A673 (cell line): ENCODE measurements at regions not wholly inside any gene's neighbourhood (a gene's known extent, or its start where the extent isn't known, plus 50 kb on each side); places are given as distances from the start of the nearest gene placed in this dataset.

Source experiments
- BruUV-seq: library from RNA; stranded (reverse); fragments of 400-500 nt; replicated peaks from 2 replicates; lab custom pipeline; 2021; lab: Mats Ljungman, UMichigan
- CTCF ChIA-PET: fragments of 300-600 bp; sonication (Branson Sonifier 250); formaldehyde crosslinking; loops from one replicate; lab custom pipeline; 2022; ENCODE audit warnings: antibody characterized with exemption; lab: Charles Lee
- POLR2A ChIA-PET: fragments of 300-600 bp; sonication (Branson Sonifier 250); formaldehyde crosslinking; loops from one replicate; lab custom pipeline; 2022; ENCODE audit warnings: antibody characterized with exemption; ENCODE audit not compliant: low non-redundant PET; lab: Charles Lee
- DNase-seq: peaks from one replicate; pipeline ENCODE4 v3.0.0-alpha.2; 2015; ENCODE audit warnings: low spot score
- H3K27ac ChIP-seq: fragments of 200-600 bp; sonication (generic); 2 replicates; pipeline ENCODE4 v1.5.1; 2016; ENCODE audit warnings: mixed run types, low read depth, mild to moderate bottlenecking, mixed read lengths, antibody characterized with exemption, low read length; ENCODE audit not compliant: poor library complexity, severe bottlenecking
- H3K27me3 ChIP-seq: fragments of 200-600 bp; sonication (generic); replicated peaks from 2 replicates; pipeline ENCODE4 v1.6.1; 2017; ENCODE audit warnings: mixed run types, low read depth, mild to moderate bottlenecking, mixed read lengths, antibody characterized with exemption, low read length; ENCODE audit not compliant: insufficient read depth, poor library complexity
- H3K36me3 ChIP-seq: fragments of 200-600 bp; sonication (generic); 2 replicates; pipeline ENCODE4 v1.6.1; 2016; ENCODE audit warnings: mixed run types, mild to moderate bottlenecking, mixed read lengths, antibody characterized with exemption, low read length; ENCODE audit not compliant: insufficient read depth, poor library complexity, severe bottlenecking
- H3K4me1 ChIP-seq: fragments of 200-600 bp; sonication (generic); 2 replicates; pipeline ENCODE4 v1.6.1; 2017; ENCODE audit warnings: mixed run types, mild to moderate bottlenecking, mixed read lengths, antibody characterized with exemption, low read length; ENCODE audit not compliant: insufficient read depth, poor library complexity, severe bottlenecking
- H3K4me3 ChIP-seq: fragments of 200-600 bp; sonication (generic); 2 replicates; pipeline ENCODE4 v1.5.1; 2016; ENCODE audit warnings: low read depth, mixed run types, mild to moderate bottlenecking, mixed read lengths, low read length; ENCODE audit not compliant: poor library complexity, severe bottlenecking
- H3K9me3 ChIP-seq: fragments of 200-600 bp; sonication (generic); 2 replicates; pipeline ENCODE4 v1.6.1; 2016; ENCODE audit warnings: mixed run types, low read depth, mild to moderate bottlenecking, mixed read lengths, antibody characterized with exemption, low read length; ENCODE audit not compliant: poor library complexity, severe bottlenecking
- CTCF ChIP-seq: fragments of 300-800, 200-600 bp; sonication (generic); conservative IDR thresholded peaks from 2 replicates; pipeline ENCODE4 v1.5.1; 2017; ENCODE audit warnings: low read depth, mild to moderate bottlenecking, antibody characterized with exemption, low read length, moderate library complexity, mixed read lengths
- EZH2 ChIP-seq: fragments of 200-600 bp; sonication (generic); IDR thresholded peaks from 2 replicates; pipeline ENCODE4 v1.6.1; 2017; ENCODE audit warnings: borderline replicate concordance, low read depth, mild to moderate bottlenecking, mixed read lengths, antibody characterized with exemption, low read length; ENCODE audit not compliant: poor library complexity, severe bottlenecking
- intact Hi-C: fragments of 100-400 bp; cut with micrococcal nuclease; formaldehyde crosslinking; loops from one replicate; pipeline ENCODE4 v1.10.0; 2022; ENCODE audit not compliant: unreplicated experiment

- no peaks in the 10 kb centered on the region for H3K9me3 ChIP-seq
- DNase-seq, result no peak
- BruUV-seq, result no TSS peak
- H3K27me3 ChIP-seq, result no peaks in the 10 kb centered on the region
- CTCF ChIA-PET, result no interaction called here
- H3K4me1 ChIP-seq, result no peaks in the 10 kb centered on the region
- intact Hi-C loops, result no loop called here
- H3K36me3 ChIP-seq, result no peaks in the 10 kb centered on the region
- POLR2A ChIA-PET, result no interaction called here
- H3K4me3 ChIP-seq, result no peak overlapping the region
- H3K27ac ChIP-seq, result no peak overlapping the region
- no peak for TF ChIP-seq EZH2
- no peak for TF ChIP-seq CTCF
These were observed 140.9 kb upstream of the SPEF2 start for GRCh38 chr5:35476797-35477196.

- no TSS peak for BruUV-seq
- no peak overlapping the region for H3K4me3 ChIP-seq
- intact Hi-C loops, result no loop called here
- H3K9me3 ChIP-seq, result no peaks in the 10 kb centered on the region
- TF ChIP-seq EZH2 (no peak), CTCF (no peak)
- no peaks in the 10 kb centered on the region for H3K4me1 ChIP-seq
- no peak for DNase-seq
- no peaks in the 10 kb centered on the region for H3K27me3 ChIP-seq
- H3K27ac ChIP-seq, result no peak overlapping the region
- ChIA-PET POLR2A (no interaction called here), CTCF (no interaction called here)
- H3K36me3 ChIP-seq, result no peaks in the 10 kb centered on the region
These were observed 141.6 kb upstream of the SPEF2 start for GRCh38 chr5:35476036-35476435.

GRCh38 chr5:35473589-35473988, 144.1 kb upstream of the SPEF2 start:
- Histone ChIP-seq H3K27me3 (no peaks in the 10 kb centered on the region), H3K36me3 (no peaks in the 10 kb centered on the region), H3K9me3 (no peaks in the 10 kb centered on the region), H3K27ac (no peak overlapping the region), H3K4me1 (no peaks in the 10 kb centered on the region), H3K4me3 (no peak overlapping the region)
- no peak for TF ChIP-seq CTCF
- no peak for TF ChIP-seq EZH2
- no TSS peak for BruUV-seq
- intact Hi-C loops, result no loop called here
- ChIA-PET CTCF (no interaction called here), POLR2A (no interaction called here)
- DNase-seq, result no peak
